Parathyroid adenoma (tissue), 2 donors: ENCODE measurements at regions not wholly inside any gene's neighbourhood (a gene's known extent, or its start where the extent isn't known, plus 50 kb on each side); places are given as distances from the start of the nearest gene placed in this dataset.

Experiments used
- H2AFZ ChIP-seq: fragments of 300-600 bp; sonication (generic); one replicate; pipeline ENCODE4 v1.7.0; 2017; ENCODE audit warnings: antibody characterized with exemption, mild to moderate bottlenecking
- H3K27ac ChIP-seq: fragments of 300-600 bp; sonication (generic); one replicate; pipeline ENCODE4 v1.7.0; 2017
- H3K27me3 ChIP-seq: fragments of 300-600 bp; sonication (generic); one replicate; pipeline ENCODE4 v1.7.0; 2017; ENCODE audit warnings: low read length; ENCODE audit not compliant: control insufficient read depth, insufficient read depth
- H3K36me3 ChIP-seq: fragments of 300-600 bp; sonication (generic); one replicate; pipeline ENCODE4 v1.7.0; 2017; ENCODE audit warnings: low read length; ENCODE audit not compliant: control insufficient read depth, insufficient read depth
- H3K4me1 ChIP-seq: fragments of 300-600 bp; sonication (generic); one replicate; pipeline ENCODE4 v1.7.0; 2017; ENCODE audit warnings: control low read depth
- H3K4me2 ChIP-seq: fragments of 300-600 bp; sonication (generic); one replicate; pipeline ENCODE4 v1.7.0; 2017; ENCODE audit warnings: low read length
- H3K4me3 ChIP-seq: fragments of 300-600 bp; sonication (generic); one replicate; pipeline ENCODE4 v1.7.0; 2017; ENCODE audit warnings: low read depth, low read length
- H3K79me2 ChIP-seq: fragments of 300-600 bp; sonication (generic); one replicate; pipeline ENCODE4 v1.7.0; 2017; ENCODE audit warnings: control low read depth
- H3K9ac ChIP-seq: fragments of 300-600 bp; sonication (generic); one replicate; pipeline ENCODE4 v1.7.0; 2017; ENCODE audit warnings: mild to moderate bottlenecking
- H3K9me3 ChIP-seq: fragments of 300-600 bp; sonication (generic); one replicate; pipeline ENCODE4 v1.7.0; 2017; ENCODE audit warnings: low read length; ENCODE audit not compliant: control insufficient read depth
- CTCF ChIP-seq: fragments of 300-600 bp; sonication (generic); IDR thresholded peaks from one replicate; pipeline ENCODE4 v1.7.0; 2017; ENCODE audit warnings: antibody characterized with exemption, mild to moderate bottlenecking
- donor health status: primary hyperparathyroidism.

- Histone ChIP-seq H3K4me1 (no peaks in the 10 kb centered on the region), H2AFZ (no peak overlapping the region), H3K36me3 (no peaks in the 10 kb centered on the region), H3K79me2 (no peaks in the 10 kb centered on the region), H3K27me3 (no peaks in the 10 kb centered on the region), H3K9me3 (no peaks in the 10 kb centered on the region), H3K27ac (no peak overlapping the region), H3K4me3 (no peak overlapping the region), H3K4me2 (no peak overlapping the region), H3K9ac (no peak overlapping the region)
- TF ChIP-seq CTCF = no peak
Observed at GRCh38 chr4:81982846-81983540, 390.8 kb downstream of the HNRNPD start.

GRCh38 chr4:81981218-81981617 is 392.6 kb downstream of the HNRNPD start:
- Histone ChIP-seq H3K9ac (no peak overlapping the region), H2AFZ (no peak overlapping the region), H3K36me3 (no peaks in the 10 kb centered on the region), H3K27ac (no peak overlapping the region), H3K27me3 (no peaks in the 10 kb centered on the region), H3K4me1 (no peaks in the 10 kb centered on the region), H3K9me3 (no peaks in the 10 kb centered on the region), H3K79me2 (no peaks in the 10 kb centered on the region), H3K4me3 (no peak overlapping the region), H3K4me2 (no peak overlapping the region)
- TF ChIP-seq CTCF = no peak

GRCh38 chr4:81974523-81974922 is 399.3 kb downstream of the HNRNPD start:
- Histone ChIP-seq H3K4me2 (no peak overlapping the region), H3K4me3 (no peak overlapping the region), H3K4me1 (no peaks in the 10 kb centered on the region), H3K9ac (no peak overlapping the region), H3K9me3 (no peaks in the 10 kb centered on the region), H3K27me3 (no peaks in the 10 kb centered on the region), H3K27ac (no peak overlapping the region), H2AFZ (no peak overlapping the region), H3K79me2 (no peaks in the 10 kb centered on the region), H3K36me3 (no peaks in the 10 kb centered on the region)
- TF ChIP-seq CTCF = no peak

- no peak for TF ChIP-seq CTCF
- Histone ChIP-seq H3K9me3 (no peaks in the 10 kb centered on the region), H3K27me3 (no peaks in the 10 kb centered on the region), H3K4me3 (no peak overlapping the region), H3K4me1 (no peaks in the 10 kb centered on the region), H2AFZ (no peak overlapping the region), H3K79me2 (no peaks in the 10 kb centered on the region), H3K4me2 (no peak overlapping the region), H3K27ac (no peak overlapping the region), H3K36me3 (no peaks in the 10 kb centered on the region), H3K9ac (no peak overlapping the region)
Observed at GRCh38 chr4:81971637-81972381, 402.0 kb downstream of the HNRNPD start.

- no peak overlapping the region for H3K4me2 ChIP-seq
- no peaks in the 10 kb centered on the region for H3K79me2 ChIP-seq
- H3K27me3 ChIP-seq = no peaks in the 10 kb centered on the region
- H3K4me1 ChIP-seq = no peaks in the 10 kb centered on the region
- no peak for TF ChIP-seq CTCF
- H3K9ac ChIP-seq = no peak overlapping the region
- H3K9me3 ChIP-seq = no peaks in the 10 kb centered on the region
- no peak overlapping the region for H2AFZ ChIP-seq
- H3K36me3 ChIP-seq = no peaks in the 10 kb centered on the region
- no peak overlapping the region for H3K4me3 ChIP-seq
- no peak overlapping the region for H3K27ac ChIP-seq
Observed at GRCh38 chr4:81971061-81971460, 402.7 kb downstream of the HNRNPD start.
